Dendritic cell treated with granulocyte-macrophage colony-stimulating factor and Interleukin-4, amounts not matched to agents 40 ng/mL and 50 ng/mL, for 4 days (primary cell): ENCODE measurements at regions not wholly inside any gene's neighbourhood (a gene's known extent, or its start where the extent isn't known, plus 50 kb on each side); places are given as distances from the start of the nearest gene placed in this dataset.

Experiments used
- H3K27ac Mint-ChIP-seq: one replicate; pipeline ENCODE4 v1.8.0; 2022; ENCODE audit warnings: mild to moderate bottlenecking, mixed read lengths
- H3K27me3 Mint-ChIP-seq: one replicate; pipeline ENCODE4 v1.8.0; 2022; ENCODE audit warnings: mild to moderate bottlenecking, mixed read lengths
- H3K36me3 Mint-ChIP-seq: one replicate; pipeline ENCODE4 v1.8.0; 2022; ENCODE audit warnings: low read depth, mixed read lengths
- H3K4me1 Mint-ChIP-seq: one replicate; pipeline ENCODE4 v1.8.0; 2022; ENCODE audit warnings: low read depth, mixed read lengths
- H3K4me3 Mint-ChIP-seq: one replicate; pipeline ENCODE4 v1.8.0; 2022; ENCODE audit warnings: mild to moderate bottlenecking, moderate library complexity, mixed read lengths
- H3K9me3 Mint-ChIP-seq: one replicate; pipeline ENCODE4 v1.8.0; 2022; ENCODE audit warnings: mixed read lengths
- intact Hi-C: fragments of 100-400 bp; cut with micrococcal nuclease; formaldehyde crosslinking; loops from one replicate; pipeline ENCODE4 v1.15.0; 2022

- H3K9me3 Mint-ChIP-seq = no peaks in the 10 kb centered on the region
- no peaks in the 10 kb centered on the region for H3K27me3 Mint-ChIP-seq
- no peak overlapping the region for H3K27ac Mint-ChIP-seq
- H3K4me1 Mint-ChIP-seq = peaks cover 13% of the 10 kb centered on the region
- H3K36me3 Mint-ChIP-seq = no peaks in the 10 kb centered on the region
- no peak overlapping the region for H3K4me3 Mint-ChIP-seq
- intact Hi-C loops = no loop called here
Observed at GRCh38 chr2:195470622-195471021, 186.4 kb upstream of the SLC39A10 start.

GRCh38 chr2:195468771-195469170 lies 188.3 kb upstream of the SLC39A10 start:
- no peak overlapping the region for H3K4me3 Mint-ChIP-seq
- no peaks in the 10 kb centered on the region for H3K9me3 Mint-ChIP-seq
- intact Hi-C loops = no loop called here
- no peak overlapping the region for H3K27ac Mint-ChIP-seq
- no peaks in the 10 kb centered on the region for H3K27me3 Mint-ChIP-seq
- H3K4me1 Mint-ChIP-seq = peaks cover 11% of the 10 kb centered on the region
- H3K36me3 Mint-ChIP-seq = no peaks in the 10 kb centered on the region

GRCh38 chr2:195466427-195466826 lies 190.6 kb upstream of the SLC39A10 start:
- Mint-ChIP-seq H3K4me1 (peaks cover 7% of the 10 kb centered on the region), H3K4me3 (no peak overlapping the region), H3K27me3 (no peaks in the 10 kb centered on the region), H3K27ac (no peak overlapping the region), H3K36me3 (no peaks in the 10 kb centered on the region), H3K9me3 (no peaks in the 10 kb centered on the region)
- intact Hi-C loops = no loop called here

- no peaks in the 10 kb centered on the region for H3K4me1 Mint-ChIP-seq
- H3K4me3 Mint-ChIP-seq = no peak overlapping the region
- H3K9me3 Mint-ChIP-seq = no peaks in the 10 kb centered on the region
- H3K36me3 Mint-ChIP-seq = no peaks in the 10 kb centered on the region
- H3K27me3 Mint-ChIP-seq = no peaks in the 10 kb centered on the region
- H3K27ac Mint-ChIP-seq = no peak overlapping the region
- intact Hi-C loops = no loop called here
Observed at GRCh38 chr2:195461010-195461409, 196.0 kb upstream of the SLC39A10 start.

GRCh38 chr2:195458936-195459335 lies 198.1 kb upstream of the SLC39A10 start:
- no peaks in the 10 kb centered on the region for H3K4me1 Mint-ChIP-seq
- no peaks in the 10 kb centered on the region for H3K9me3 Mint-ChIP-seq
- no peaks in the 10 kb centered on the region for H3K27me3 Mint-ChIP-seq
- intact Hi-C loops = no loop called here
- H3K27ac Mint-ChIP-seq = no peak overlapping the region
- H3K4me3 Mint-ChIP-seq = no peak overlapping the region
- H3K36me3 Mint-ChIP-seq = no peaks in the 10 kb centered on the region

GRCh38 chr2:195457873-195458272 lies 199.2 kb upstream of the SLC39A10 start:
- intact Hi-C loops = no loop called here
- Mint-ChIP-seq H3K36me3 (no peaks in the 10 kb centered on the region), H3K27ac (no peak overlapping the region), H3K4me3 (no peak overlapping the region), H3K9me3 (no peaks in the 10 kb centered on the region), H3K4me1 (no peaks in the 10 kb centered on the region), H3K27me3 (no peaks in the 10 kb centered on the region)

- intact Hi-C loops = no loop called here
Observed at GRCh38 chr2:195456771-195457170, 200.3 kb upstream of the SLC39A10 start.

GRCh38 chr2:195451160-195451559 lies 205.9 kb upstream of the SLC39A10 start:
- H3K27me3 Mint-ChIP-seq = no peaks in the 10 kb centered on the region
- no peak overlapping the region for H3K4me3 Mint-ChIP-seq
- H3K27ac Mint-ChIP-seq = no peak overlapping the region
- no peaks in the 10 kb centered on the region for H3K36me3 Mint-ChIP-seq
- H3K9me3 Mint-ChIP-seq = no peaks in the 10 kb centered on the region
- peaks cover 6% of the 10 kb centered on the region for H3K4me1 Mint-ChIP-seq
- intact Hi-C loops = no loop called here

More at GRCh38 chr2:195456771-195457170, 200.3 kb upstream of the SLC39A10 start:
- Mint-ChIP-seq H3K36me3 (no peaks in the 10 kb centered on the region), H3K27me3 (no peaks in the 10 kb centered on the region), H3K27ac (no peak overlapping the region), H3K4me3 (no peak overlapping the region), H3K9me3 (no peaks in the 10 kb centered on the region), H3K4me1 (no peaks in the 10 kb centered on the region)

GRCh38 chr2:195450552-195451113 lies 206.4 kb upstream of the SLC39A10 start:
- H3K4me3 Mint-ChIP-seq = no peak overlapping the region
- H3K9me3 Mint-ChIP-seq = no peaks in the 10 kb centered on the region

GRCh38 chr2:195447323-195447975 lies 209.6 kb upstream of the SLC39A10 start:
- intact Hi-C loops = no loop called here
- no peaks in the 10 kb centered on the region for H3K36me3 Mint-ChIP-seq
- H3K4me1 Mint-ChIP-seq = peaks cover 6% of the 10 kb centered on the region
- peaks cover 8% of the 10 kb centered on the region for H3K9me3 Mint-ChIP-seq
- no peak overlapping the region for H3K27ac Mint-ChIP-seq
- no peak overlapping the region for H3K4me3 Mint-ChIP-seq
- no peaks in the 10 kb centered on the region for H3K27me3 Mint-ChIP-seq

More at GRCh38 chr2:195450552-195451113, 206.4 kb upstream of the SLC39A10 start:
- no peak overlapping the region for H3K27ac Mint-ChIP-seq
- intact Hi-C loops = no loop called here
- H3K27me3 Mint-ChIP-seq = no peaks in the 10 kb centered on the region
- H3K36me3 Mint-ChIP-seq = no peaks in the 10 kb centered on the region
- peaks cover 6% of the 10 kb centered on the region for H3K4me1 Mint-ChIP-seq

- intact Hi-C loops = no loop called here
- no peak overlapping the region for H3K4me3 Mint-ChIP-seq
- H3K27me3 Mint-ChIP-seq = no peaks in the 10 kb centered on the region
- H3K9me3 Mint-ChIP-seq = peaks cover 26% of the 10 kb centered on the region
- H3K4me1 Mint-ChIP-seq = no peaks in the 10 kb centered on the region
- no peak overlapping the region for H3K27ac Mint-ChIP-seq
- no peaks in the 10 kb centered on the region for H3K36me3 Mint-ChIP-seq
Observed at GRCh38 chr2:195445639-195446038, 211.4 kb upstream of the SLC39A10 start.

GRCh38 chr2:195443926-195444325 lies 213.1 kb upstream of the SLC39A10 start:
- Mint-ChIP-seq H3K4me3 (no peak overlapping the region), H3K36me3 (no peaks in the 10 kb centered on the region), H3K27ac (no peak overlapping the region), H3K9me3 (peaks cover 38% of the 10 kb centered on the region), H3K27me3 (no peaks in the 10 kb centered on the region), H3K4me1 (no peaks in the 10 kb centered on the region)
- intact Hi-C loops = no loop called here

- no peaks in the 10 kb centered on the region for H3K36me3 Mint-ChIP-seq
- no peaks in the 10 kb centered on the region for H3K27me3 Mint-ChIP-seq
- intact Hi-C loops = no loop called here
- H3K9me3 Mint-ChIP-seq = peaks cover 38% of the 10 kb centered on the region
- H3K27ac Mint-ChIP-seq = no peak overlapping the region
- no peak overlapping the region for H3K4me3 Mint-ChIP-seq
- H3K4me1 Mint-ChIP-seq = no peaks in the 10 kb centered on the region
Observed at GRCh38 chr2:195442458-195443175, 214.4 kb upstream of the SLC39A10 start.

- H3K36me3 Mint-ChIP-seq = no peaks in the 10 kb centered on the region
- H3K9me3 Mint-ChIP-seq = peaks cover 48% of the 10 kb centered on the region
- no peak overlapping the region for H3K27ac Mint-ChIP-seq
Observed at GRCh38 chr2:195438692-195439091, 218.3 kb upstream of the SLC39A10 start.

More at GRCh38 chr2:195438692-195439091, 218.3 kb upstream of the SLC39A10 start:
- Mint-ChIP-seq H3K4me3 (no peak overlapping the region), H3K4me1 (no peaks in the 10 kb centered on the region), H3K27me3 (no peaks in the 10 kb centered on the region)
- intact Hi-C loops = no loop called here
